ENCODE measurements at regions not wholly inside any gene's neighbourhood (a gene's known extent, or its start where the extent isn't known, plus 50 kb on each side); places are given as distances from the start of the nearest gene placed in this dataset.

DNA sequence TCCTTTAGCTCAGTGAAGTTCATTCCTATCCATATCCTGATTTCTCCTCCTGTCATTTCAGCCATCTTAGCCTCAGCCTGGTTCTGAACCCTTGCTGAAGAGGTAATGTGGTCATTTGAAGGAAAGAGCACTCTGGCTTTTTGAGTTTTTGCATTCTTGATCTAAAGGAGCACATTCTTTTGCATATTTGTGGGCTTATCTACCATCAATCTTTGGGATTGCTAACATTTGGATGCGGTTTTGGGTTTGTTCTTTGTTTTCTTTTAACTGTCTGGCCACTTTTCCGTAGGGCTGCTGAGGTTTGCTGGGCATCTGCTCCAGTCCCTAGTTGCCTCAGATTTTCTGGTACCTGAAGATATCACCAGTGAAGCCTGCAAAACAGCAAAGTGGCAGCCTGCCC, 238.3 kb downstream of the EPM2A start:
- no peaks in the 10 kb centered on the region for H3K36me3 ChIP-seq (ENCODE audit: insufficient read depth, low read length)
- H3K9ac ChIP-seq (ENCODE audit: insufficient read length), result no peak overlapping the region
- H3K9me3 ChIP-seq (ENCODE audit: low read depth, low read length), result no peaks in the 10 kb centered on the region
- no peak overlapping the region for H3K4me3 ChIP-seq
- no peak for DNase-seq (ENCODE audit: low read depth, low spot score)
- no peak overlapping the region for H3K27ac ChIP-seq
- TF ChIP-seq FOXP2 (optimal IDR thresholded peaks at IDR 0.05; ENCODE audit: control extremely low read depth, extremely low read length, insufficient read depth), result no peak
- TF ChIP-seq EZH2 (IDR thresholded peaks at IDR 0.05), result no peak

DNA sequence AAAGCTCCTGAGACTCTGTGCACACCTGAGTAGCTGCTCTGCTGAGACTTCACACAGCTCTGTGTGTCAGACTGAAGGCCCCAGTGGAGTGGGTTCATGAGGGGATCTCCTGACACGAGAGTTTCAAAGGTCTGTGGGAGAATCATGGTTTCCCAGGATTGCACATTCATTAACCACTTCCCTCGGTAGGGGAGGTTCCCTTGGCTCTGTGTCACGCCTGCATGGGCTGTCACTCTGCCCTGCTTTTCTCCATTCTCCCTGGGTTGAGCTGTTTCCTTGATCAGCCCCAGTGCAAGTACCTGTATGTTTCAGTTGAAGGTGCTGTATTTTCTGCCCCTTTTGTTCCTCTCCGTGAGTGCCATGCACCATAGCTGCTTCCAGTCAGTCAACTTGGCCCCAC, 236.9 kb downstream of the EPM2A start:
- H3K4me3 ChIP-seq, result no peak overlapping the region
- no peaks in the 10 kb centered on the region for H3K36me3 ChIP-seq (ENCODE audit: insufficient read depth, low read length)
- DNase-seq (ENCODE audit: low read depth, low spot score), result no peak
- H3K9ac ChIP-seq (ENCODE audit: insufficient read length), result no peak overlapping the region
- no peaks in the 10 kb centered on the region for H3K9me3 ChIP-seq (ENCODE audit: low read depth, low read length)
- TF ChIP-seq EZH2 (IDR thresholded peaks at IDR 0.05) (no peak), FOXP2 (optimal IDR thresholded peaks at IDR 0.05; ENCODE audit: control extremely low read depth, extremely low read length, insufficient read depth) (no peak), POLR2AphosphoS5 (IDR thresholded peaks at IDR 0.05; ENCODE audit: borderline replicate concordance, low read depth, low read length) (no peak)
- no peak overlapping the region for H3K27ac ChIP-seq

DNA sequence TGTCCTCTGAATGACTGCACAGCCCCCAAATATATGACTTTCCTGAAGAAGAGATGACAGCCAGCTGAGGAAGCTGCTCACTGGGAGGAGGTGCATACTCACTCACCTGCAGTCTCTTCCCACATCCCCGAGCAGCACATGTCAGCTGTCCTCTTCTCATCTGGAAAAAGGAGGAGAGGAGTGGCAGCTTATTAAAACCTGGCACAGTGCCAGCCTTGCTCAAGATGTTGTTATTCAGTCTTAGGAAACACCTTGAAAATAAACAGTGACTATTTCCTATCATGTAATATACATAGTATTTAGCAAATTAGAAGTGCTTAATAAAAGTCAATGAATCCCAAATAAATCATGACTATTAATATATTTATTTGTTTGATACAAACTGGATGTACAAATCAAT, 232.9 kb downstream of the EPM2A start:
- DNase-seq (ENCODE audit: low read depth, low spot score), result no peak
- no peak for TF ChIP-seq POLR2AphosphoS5 (IDR thresholded peaks at IDR 0.05; ENCODE audit: borderline replicate concordance, low read depth, low read length)
- TF ChIP-seq EZH2 (IDR thresholded peaks at IDR 0.05), result no peak
- no peak for TF ChIP-seq FOXP2 (optimal IDR thresholded peaks at IDR 0.05; ENCODE audit: control extremely low read depth, extremely low read length, insufficient read depth)
- H3K27ac ChIP-seq, result no peak overlapping the region
- no peak overlapping the region for H3K9ac ChIP-seq (ENCODE audit: insufficient read length)
- no peak overlapping the region for H3K4me3 ChIP-seq
- H3K36me3 ChIP-seq (ENCODE audit: insufficient read depth, low read length), result no peaks in the 10 kb centered on the region
- no peaks in the 10 kb centered on the region for H3K9me3 ChIP-seq (ENCODE audit: low read depth, low read length)

DNA sequence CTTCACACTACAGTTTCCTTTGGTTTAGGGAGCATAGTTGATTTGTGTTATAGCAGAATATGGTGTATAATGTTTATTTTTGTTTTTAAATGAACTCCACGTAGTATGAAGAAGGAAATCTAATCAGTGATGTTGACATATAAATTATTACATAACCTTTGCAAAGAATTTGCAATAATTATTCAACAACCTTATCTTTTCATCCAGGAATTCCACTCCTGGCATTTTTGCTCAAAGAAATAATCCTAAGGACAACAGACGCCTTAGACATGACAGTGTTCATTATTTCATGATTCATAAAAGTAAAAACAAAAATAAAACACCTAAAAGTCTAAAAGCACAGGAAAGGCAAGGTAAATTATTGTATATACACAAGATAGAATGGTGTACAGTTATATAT, 229.2 kb downstream of the EPM2A start:
- Histone ChIP-seq H3K27ac (no peak overlapping the region), H3K9ac (ENCODE audit: insufficient read length) (no peak overlapping the region), H3K4me3 (no peak overlapping the region), H3K9me3 (ENCODE audit: low read depth, low read length) (no peaks in the 10 kb centered on the region), H3K36me3 (ENCODE audit: insufficient read depth, low read length) (no peaks in the 10 kb centered on the region)
- no peak for TF ChIP-seq POLR2AphosphoS5 (IDR thresholded peaks at IDR 0.05; ENCODE audit: borderline replicate concordance, low read depth, low read length)
- no peak for TF ChIP-seq FOXP2 (optimal IDR thresholded peaks at IDR 0.05; ENCODE audit: control extremely low read depth, extremely low read length, insufficient read depth)
- no peak for TF ChIP-seq EZH2 (IDR thresholded peaks at IDR 0.05)
- no peak for DNase-seq (ENCODE audit: low read depth, low spot score)

DNA sequence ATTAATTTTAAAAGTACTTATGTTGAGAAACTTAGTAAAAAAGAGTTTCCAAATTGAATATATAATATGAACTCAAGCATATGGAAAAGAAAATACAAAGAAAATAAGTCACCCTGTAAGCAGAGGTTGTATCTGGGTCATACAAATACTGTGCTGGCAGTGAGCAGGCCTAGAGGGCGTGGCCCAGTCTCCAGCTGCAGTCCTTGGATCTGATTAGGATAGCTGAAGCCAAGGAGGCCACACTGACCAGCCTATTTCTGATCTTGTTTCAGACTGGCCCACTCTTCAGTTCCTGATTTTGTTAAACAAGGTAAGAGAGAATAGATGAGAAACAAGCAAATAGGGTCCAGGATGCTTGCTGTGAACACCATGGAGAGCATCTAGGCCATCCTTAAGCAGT, 228.8 kb downstream of the EPM2A start:
- H3K9ac ChIP-seq (ENCODE audit: insufficient read length), result no peak overlapping the region
- H3K36me3 ChIP-seq (ENCODE audit: insufficient read depth, low read length), result no peaks in the 10 kb centered on the region
- no peak for DNase-seq (ENCODE audit: low read depth, low spot score)
- TF ChIP-seq EZH2 (IDR thresholded peaks at IDR 0.05) (no peak), POLR2AphosphoS5 (IDR thresholded peaks at IDR 0.05; ENCODE audit: borderline replicate concordance, low read depth, low read length) (no peak), FOXP2 (optimal IDR thresholded peaks at IDR 0.05; ENCODE audit: control extremely low read depth, extremely low read length, insufficient read depth) (no peak)
- H3K9me3 ChIP-seq (ENCODE audit: low read depth, low read length), result no peaks in the 10 kb centered on the region
- H3K27ac ChIP-seq, result no peak overlapping the region
- no peak overlapping the region for H3K4me3 ChIP-seq

DNA sequence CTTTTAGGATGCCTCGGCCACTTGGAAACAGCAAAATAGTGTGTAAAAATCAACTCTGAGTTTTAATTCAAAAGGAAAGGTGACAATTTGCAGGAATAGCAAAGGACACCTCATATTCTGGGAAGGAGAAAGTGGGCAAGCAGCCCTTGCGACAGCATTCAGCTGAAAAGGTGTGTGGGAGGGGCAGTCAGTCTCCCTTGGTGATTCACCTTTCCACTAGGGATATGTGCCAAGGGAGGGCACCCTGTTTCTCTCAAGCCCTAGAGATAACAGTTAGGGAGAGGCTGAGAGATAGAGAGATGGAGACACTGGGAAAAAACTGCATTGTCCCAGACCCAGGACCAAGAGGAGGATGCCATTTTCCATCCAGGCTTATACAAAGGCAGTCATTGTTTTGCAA, 228.1 kb downstream of the EPM2A start:
- Histone ChIP-seq H3K4me3 (no peak overlapping the region), H3K27ac (no peak overlapping the region), H3K36me3 (ENCODE audit: insufficient read depth, low read length) (no peaks in the 10 kb centered on the region), H3K9ac (ENCODE audit: insufficient read length) (no peak overlapping the region), H3K9me3 (ENCODE audit: low read depth, low read length) (no peaks in the 10 kb centered on the region)
- no peak for TF ChIP-seq FOXP2 (optimal IDR thresholded peaks at IDR 0.05; ENCODE audit: control extremely low read depth, extremely low read length, insufficient read depth)
- no peak for TF ChIP-seq EZH2 (IDR thresholded peaks at IDR 0.05)
- TF ChIP-seq POLR2AphosphoS5 (IDR thresholded peaks at IDR 0.05; ENCODE audit: borderline replicate concordance, low read depth, low read length), result no peak
- no peak for DNase-seq (ENCODE audit: low read depth, low spot score)

DNA sequence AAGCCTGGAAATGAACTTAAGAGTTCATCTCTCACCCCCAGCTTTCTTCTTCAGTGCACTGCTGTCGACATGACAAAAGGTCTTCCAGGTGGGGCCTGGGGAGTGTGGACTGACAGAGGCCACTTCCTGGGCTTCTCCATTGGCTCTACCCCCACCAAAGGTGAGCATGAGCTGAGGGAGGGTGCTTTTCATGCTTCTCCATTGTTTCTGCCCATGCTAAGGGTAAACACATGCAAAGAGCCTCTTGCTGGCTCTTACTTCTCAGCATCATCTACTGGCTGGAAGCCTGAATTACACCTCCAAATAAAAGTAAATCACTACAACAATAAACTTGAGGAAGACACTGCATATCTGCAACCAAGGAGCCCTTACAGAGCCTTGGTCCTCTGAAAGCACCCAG, 227.2 kb downstream of the EPM2A start:
- Histone ChIP-seq H3K4me3 (no peak overlapping the region), H3K9ac (ENCODE audit: insufficient read length) (no peak overlapping the region), H3K36me3 (ENCODE audit: insufficient read depth, low read length) (no peaks in the 10 kb centered on the region), H3K27ac (no peak overlapping the region), H3K9me3 (ENCODE audit: low read depth, low read length) (no peaks in the 10 kb centered on the region)
- DNase-seq (ENCODE audit: low read depth, low spot score), result no peak
- TF ChIP-seq POLR2AphosphoS5 (IDR thresholded peaks at IDR 0.05; ENCODE audit: borderline replicate concordance, low read depth, low read length) (no peak), FOXP2 (optimal IDR thresholded peaks at IDR 0.05; ENCODE audit: control extremely low read depth, extremely low read length, insufficient read depth) (no peak), EZH2 (IDR thresholded peaks at IDR 0.05) (no peak)

DNA sequence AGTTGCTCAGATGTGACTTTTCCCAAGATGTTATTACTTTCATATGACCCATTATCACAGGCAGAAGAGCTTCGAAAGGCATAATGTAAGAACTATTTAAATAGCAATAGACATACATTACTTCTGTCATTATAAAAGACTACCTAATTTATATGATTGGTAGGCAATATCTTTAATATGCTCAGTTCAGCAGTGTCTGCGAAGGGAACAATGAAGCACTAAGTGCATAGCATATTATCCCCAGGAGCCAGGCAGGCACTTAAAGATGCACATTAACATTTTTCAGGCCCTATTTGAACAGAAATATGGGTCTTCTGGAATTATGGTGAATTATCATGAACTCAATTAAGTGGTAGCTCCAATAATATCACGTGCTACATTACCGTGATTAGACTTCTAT, 217.8 kb downstream of the EPM2A start:
- Histone ChIP-seq H3K9me3 (ENCODE audit: low read depth, low read length) (no peaks in the 10 kb centered on the region), H3K36me3 (ENCODE audit: insufficient read depth, low read length) (no peaks in the 10 kb centered on the region), H3K27ac (no peak overlapping the region), H3K4me3 (no peak overlapping the region), H3K9ac (ENCODE audit: insufficient read length) (no peak overlapping the region)
- DNase-seq (ENCODE audit: low read depth, low spot score), result no peak
- no peak for TF ChIP-seq FOXP2 (optimal IDR thresholded peaks at IDR 0.05; ENCODE audit: control extremely low read depth, extremely low read length, insufficient read depth)
- no peak for TF ChIP-seq EZH2 (IDR thresholded peaks at IDR 0.05)
- no peak for TF ChIP-seq POLR2AphosphoS5 (IDR thresholded peaks at IDR 0.05; ENCODE audit: borderline replicate concordance, low read depth, low read length)

DNA sequence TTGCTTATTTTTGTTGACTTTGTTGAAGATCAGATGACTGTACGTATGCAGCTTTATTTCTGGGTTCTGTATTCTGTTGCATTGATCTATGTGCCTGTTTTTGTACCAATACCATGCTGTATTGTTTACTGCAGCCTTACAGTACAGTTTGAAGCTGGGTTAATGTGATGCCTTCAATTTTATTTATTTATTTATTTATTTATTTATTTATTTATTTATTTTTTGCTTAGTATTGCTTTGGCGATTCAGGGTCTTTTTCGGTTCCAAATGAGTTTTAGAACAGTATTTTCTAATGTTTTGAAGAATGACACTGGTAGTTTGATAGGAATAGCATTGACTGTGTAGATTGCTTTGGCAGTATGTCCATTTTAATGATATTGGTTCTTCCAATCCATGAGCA, 210.3 kb downstream of the EPM2A start:
- TF ChIP-seq EZH2 (IDR thresholded peaks at IDR 0.05), result no peak
- no peak for TF ChIP-seq FOXP2 (optimal IDR thresholded peaks at IDR 0.05; ENCODE audit: control extremely low read depth, extremely low read length, insufficient read depth)
- TF ChIP-seq POLR2AphosphoS5 (IDR thresholded peaks at IDR 0.05; ENCODE audit: borderline replicate concordance, low read depth, low read length), result no peak
- DNase-seq (ENCODE audit: low read depth, low spot score), result no peak
- Histone ChIP-seq H3K4me3 (no peak overlapping the region), H3K9ac (ENCODE audit: insufficient read length) (no peak overlapping the region), H3K9me3 (ENCODE audit: low read depth, low read length) (no peaks in the 10 kb centered on the region), H3K36me3 (ENCODE audit: insufficient read depth, low read length) (no peaks in the 10 kb centered on the region), H3K27ac (no peak overlapping the region)

Measured in SK-N-MC (cell line).